AG04450 (cell line): ENCODE measurements at regions not wholly inside any gene's neighbourhood (a gene's known extent, or its start where the extent isn't known, plus 50 kb on each side); places are given as distances from the start of the nearest gene placed in this dataset.

Experiments used
- CTCF ChIA-PET: fragments of 300-600, 350-600 bp; formaldehyde crosslinking; extraction: SDS; loops from one replicate; lab custom pipeline; 2022; ENCODE audit warnings: antibody characterized with exemption, inconsistent platforms; lab: Charles Lee
- POLR2A ChIA-PET: fragments of 350-600 bp; formaldehyde crosslinking; extraction: SDS; loops from one replicate; lab custom pipeline; 2021; ENCODE audit warnings: antibody characterized with exemption, inconsistent platforms; lab: Yijun Ruan, JAX
- DNase-seq: peaks from one replicate; pipeline ENCODE4 v3.0.0-alpha.2; 2011; ENCODE audit warnings: low read depth, low spot score
- H3K27ac ChIP-seq: one replicate; pipeline ENCODE4 v1.5.1; 2012; ENCODE audit warnings: low read depth, low read length, control low read depth
- H3K27me3 ChIP-seq: one replicate; pipeline ENCODE4 v1.6.0; 2012; ENCODE audit warnings: low read length; ENCODE audit not compliant: control insufficient read depth, insufficient read depth
- H3K4me3 ChIP-seq: 2 replicates; pipeline ENCODE4 v1.5.1; 2011; ENCODE audit warnings: mild to moderate bottlenecking, low read depth, low read length, control low read depth
- H3K9me3 ChIP-seq: 2 replicates; pipeline ENCODE4 v1.5.1; 2012; ENCODE audit warnings: low read length; ENCODE audit not compliant: control insufficient read depth, insufficient read depth
- TF ChIP-seq, protein P1 (sequence below): IDR thresholded peaks from 2 replicates; pipeline ENCODE4 v1.5.1; 2011; ENCODE audit warnings: low read depth, low read length, control low read depth, inconsistent platforms

DNA sequence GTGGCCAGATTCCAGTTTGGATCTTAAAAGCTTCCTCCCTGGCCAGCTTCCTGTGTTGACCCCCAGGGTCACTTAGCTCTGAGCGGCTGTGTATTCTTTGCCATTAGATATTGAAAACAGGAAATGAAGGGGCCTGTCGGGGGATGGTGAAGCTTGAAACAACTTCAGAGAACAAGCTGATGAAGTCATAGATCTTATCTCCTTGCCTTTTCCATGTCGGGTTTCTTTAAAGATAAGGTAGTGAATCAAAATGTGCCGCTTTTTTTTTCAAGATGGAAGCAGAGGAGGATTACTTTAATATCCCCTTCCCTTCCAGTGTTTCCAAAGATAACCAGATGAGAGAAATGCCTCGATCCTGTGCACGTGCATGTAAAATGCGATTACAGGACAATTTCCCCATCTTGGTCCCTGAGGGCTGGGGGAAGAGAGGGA is 508.5 kb downstream of the MID1IP1 start:
- H3K9me3 ChIP-seq = no peaks in the 10 kb centered on the region
- CTCF ChIA-PET = no interaction called here
- no peak for DNase-seq
- H3K4me3 ChIP-seq = no peak overlapping the region
- H3K27ac ChIP-seq = no peak overlapping the region
- no peaks in the 10 kb centered on the region for H3K27me3 ChIP-seq
- TF ChIP-seq, protein P1, sequence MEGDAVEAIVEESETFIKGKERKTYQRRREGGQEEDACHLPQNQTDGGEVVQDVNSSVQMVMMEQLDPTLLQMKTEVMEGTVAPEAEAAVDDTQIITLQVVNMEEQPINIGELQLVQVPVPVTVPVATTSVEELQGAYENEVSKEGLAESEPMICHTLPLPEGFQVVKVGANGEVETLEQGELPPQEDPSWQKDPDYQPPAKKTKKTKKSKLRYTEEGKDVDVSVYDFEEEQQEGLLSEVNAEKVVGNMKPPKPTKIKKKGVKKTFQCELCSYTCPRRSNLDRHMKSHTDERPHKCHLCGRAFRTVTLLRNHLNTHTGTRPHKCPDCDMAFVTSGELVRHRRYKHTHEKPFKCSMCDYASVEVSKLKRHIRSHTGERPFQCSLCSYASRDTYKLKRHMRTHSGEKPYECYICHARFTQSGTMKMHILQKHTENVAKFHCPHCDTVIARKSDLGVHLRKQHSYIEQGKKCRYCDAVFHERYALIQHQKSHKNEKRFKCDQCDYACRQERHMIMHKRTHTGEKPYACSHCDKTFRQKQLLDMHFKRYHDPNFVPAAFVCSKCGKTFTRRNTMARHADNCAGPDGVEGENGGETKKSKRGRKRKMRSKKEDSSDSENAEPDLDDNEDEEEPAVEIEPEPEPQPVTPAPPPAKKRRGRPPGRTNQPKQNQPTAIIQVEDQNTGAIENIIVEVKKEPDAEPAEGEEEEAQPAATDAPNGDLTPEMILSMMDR = no peak
- POLR2A ChIA-PET = no interaction called here

DNA sequence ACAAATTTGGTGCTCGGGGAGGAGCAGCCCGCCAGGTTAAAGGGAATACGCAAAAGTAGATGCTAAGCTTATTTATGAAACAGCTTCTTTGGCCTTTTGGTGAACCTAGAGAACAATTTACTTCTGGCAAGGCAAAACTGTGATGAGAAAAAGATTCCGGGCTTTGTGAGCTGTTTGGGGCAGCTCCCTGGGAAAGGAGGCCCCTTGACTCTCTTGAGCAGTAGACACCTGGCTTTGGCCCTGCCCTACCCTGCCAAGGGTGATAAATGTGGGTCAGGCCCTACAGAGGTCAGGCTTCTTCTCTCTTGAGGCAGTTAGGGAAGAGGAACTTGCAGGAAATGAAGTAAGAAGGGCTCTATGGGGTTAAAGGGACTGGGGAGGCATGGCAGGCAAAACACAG is 509.6 kb downstream of the MID1IP1 start:
- H3K27me3 ChIP-seq = no peaks in the 10 kb centered on the region
- CTCF ChIA-PET = no interaction called here
- POLR2A ChIA-PET = no interaction called here
- H3K27ac ChIP-seq = no peak overlapping the region
- TF ChIP-seq, protein P1 = no peak
- H3K9me3 ChIP-seq = no peaks in the 10 kb centered on the region
- H3K4me3 ChIP-seq = no peak overlapping the region
- DNase-seq = no peak

DNA sequence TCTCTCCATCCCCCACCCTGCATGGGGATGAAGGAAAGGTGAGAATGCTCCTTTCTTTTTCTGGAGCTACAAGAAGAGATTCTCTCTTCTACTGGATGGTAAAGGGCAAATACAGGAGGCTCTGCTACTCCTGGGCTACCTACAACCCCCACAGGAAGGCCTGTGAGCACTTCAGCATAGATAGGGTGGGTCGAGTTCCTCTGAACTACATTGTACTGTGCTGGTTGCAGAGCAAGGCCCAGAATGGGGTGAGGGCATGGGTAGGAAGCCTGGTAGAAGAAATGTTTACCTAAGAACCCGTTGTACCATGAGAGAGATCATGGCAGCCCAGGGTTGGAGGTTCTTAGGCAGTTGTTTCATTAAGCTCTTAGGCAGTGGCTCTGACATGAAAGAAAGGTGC is 510.4 kb downstream of the MID1IP1 start:
- DNase-seq = no peak
- Histone ChIP-seq H3K27ac (no peak overlapping the region), H3K27me3 (no peaks in the 10 kb centered on the region), H3K4me3 (no peak overlapping the region), H3K9me3 (no peaks in the 10 kb centered on the region)
- ChIA-PET POLR2A (no interaction called here), CTCF (no interaction called here)
- TF ChIP-seq, protein P1 = no peak

DNA sequence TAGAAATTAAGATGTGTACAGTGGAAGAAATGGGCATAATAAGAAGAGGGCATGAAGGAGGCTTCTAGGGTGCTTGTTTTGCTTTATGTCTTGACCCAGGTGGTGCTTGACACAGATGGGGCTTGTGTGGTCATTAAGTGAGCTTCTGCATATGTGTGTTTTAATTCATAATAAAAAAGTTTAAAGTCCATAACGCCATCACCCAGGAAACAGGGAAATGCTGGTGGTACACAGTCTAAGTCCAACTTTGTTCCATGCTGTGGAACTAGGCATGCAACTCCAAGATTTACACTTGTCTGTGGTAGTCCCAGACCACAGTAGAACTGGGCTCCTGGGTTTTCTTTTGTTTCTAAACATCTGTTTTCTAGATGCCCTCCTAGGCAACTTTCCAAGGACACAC is 511.9 kb downstream of the MID1IP1 start:
- no peak for DNase-seq
- no peaks in the 10 kb centered on the region for H3K9me3 ChIP-seq
- TF ChIP-seq, protein P1 = no peak
- POLR2A ChIA-PET = no interaction called here
- H3K27ac ChIP-seq = no peak overlapping the region
- no peak overlapping the region for H3K4me3 ChIP-seq
- H3K27me3 ChIP-seq = no peaks in the 10 kb centered on the region
- CTCF ChIA-PET = no interaction called here

DNA sequence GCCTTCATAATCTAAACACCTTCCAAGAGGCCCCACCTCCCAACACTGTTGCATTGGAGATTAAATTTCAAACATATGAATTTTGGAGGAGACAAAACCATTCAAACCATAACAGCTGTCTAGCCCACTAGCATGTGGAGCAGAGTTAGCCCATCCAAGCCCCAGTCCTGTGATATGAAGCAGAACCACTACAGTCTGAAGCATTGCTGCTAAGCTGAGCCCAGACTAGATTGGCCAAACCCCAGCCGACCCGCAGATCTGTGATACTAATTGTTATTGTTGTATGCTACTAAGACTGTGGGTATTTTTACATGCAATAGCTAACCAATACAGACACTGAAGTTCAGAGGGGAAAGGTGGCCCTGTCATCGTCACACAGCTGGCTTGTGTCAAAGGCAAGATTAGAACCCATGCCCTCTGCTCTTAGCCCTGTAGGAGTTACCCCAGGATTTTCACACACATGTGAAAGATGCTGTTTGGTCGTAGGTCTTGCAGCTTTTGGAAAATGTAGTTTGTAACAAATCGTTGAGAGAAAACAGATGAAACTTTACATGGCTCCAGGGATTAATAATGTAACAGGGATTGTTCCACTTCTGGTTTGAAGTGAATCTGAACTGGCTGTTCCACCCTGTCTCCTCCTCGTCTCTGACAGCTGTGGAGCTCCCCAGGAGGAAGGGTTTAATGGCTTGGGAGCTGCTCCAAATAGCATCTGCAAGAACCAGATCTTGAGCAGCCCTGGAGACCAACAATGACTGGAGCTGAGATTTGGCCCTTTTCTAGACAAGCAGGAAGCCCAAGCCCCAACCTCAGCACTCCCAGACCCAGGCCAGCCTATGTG is 517.5 kb downstream of the MID1IP1 start:
- no peak overlapping the region for H3K27ac ChIP-seq
- TF ChIP-seq, protein P1 = no peak
- no peak overlapping the region for H3K4me3 ChIP-seq
- no peaks in the 10 kb centered on the region for H3K9me3 ChIP-seq
- ChIA-PET CTCF (interaction anchor here (0.5 kb wide), 1 partner anchor 87 kb away, joined by 6 read pairs; no protein-coding TSS in a partner anchor), POLR2A (no interaction called here)
- no peak for DNase-seq
- H3K27me3 ChIP-seq = no peaks in the 10 kb centered on the region
